ENCODE measurements at regions not wholly inside any gene's neighbourhood (a gene's known extent, or its start where the extent isn't known, plus 50 kb on each side); places are given as distances from the start of the nearest gene placed in this dataset.

DNA sequence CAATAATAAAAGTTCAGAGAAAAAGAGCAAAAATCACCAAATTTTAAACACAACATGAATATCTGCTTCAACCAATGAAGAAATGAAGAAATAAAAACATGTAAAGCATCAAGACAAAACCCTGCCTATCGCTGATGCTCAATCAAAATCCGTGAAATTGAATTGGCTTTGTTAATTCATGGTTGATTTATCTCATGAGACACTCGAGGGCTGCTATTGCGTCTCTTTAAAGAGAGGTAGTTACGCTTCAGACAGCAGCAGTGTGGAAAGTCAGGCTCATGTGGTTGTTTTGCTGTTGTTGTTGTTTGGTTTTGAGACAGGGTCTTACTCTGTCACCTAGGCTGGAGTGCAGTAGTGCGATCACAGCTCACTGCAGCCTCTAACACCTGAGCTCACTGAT lies 65.5 kb upstream of the RGS7 start:
- TF ChIP-seq EZH2 (IDR thresholded peaks at IDR 0.05) (no peak), FOXP2 (optimal IDR thresholded peaks at IDR 0.05; ENCODE audit: control extremely low read depth, extremely low read length, insufficient read depth) (no peak), POLR2AphosphoS5 (IDR thresholded peaks at IDR 0.05; ENCODE audit: borderline replicate concordance, low read depth, low read length) (no peak)

All from SK-N-MC (cell line).